ENCODE measurements at regions not wholly inside any gene's neighbourhood (a gene's known extent, or its start where the extent isn't known, plus 50 kb on each side); places are given as distances from the start of the nearest gene placed in this dataset.
"Not testable (repeated sequence)": the region's sequence is repeated elsewhere in the genome, so short reads cannot be mapped to it uniquely, and the experiment has no call there.

GRCh38 chr11:134592391-134592990 lies 180.4 kb upstream of the B3GAT1 start:
- no peak for DNase-seq (ENCODE audit: extremely low read depth, insufficient read length)
- Histone ChIP-seq H3K4me3 (replicated peaks; ENCODE audit: low read depth, low read length) (no peak overlapping the region), H3K36me3 (ENCODE audit: control insufficient read depth, insufficient read depth, low read length) (no peaks in the 10 kb centered on the region), H3K27me3 (replicated peaks; ENCODE audit: control insufficient read depth, insufficient read depth, low read length) (no peaks in the 10 kb centered on the region)
- peak; percentile 79 for TF ChIP-seq CTCF (IDR thresholded peaks at IDR 0.05; ENCODE audit: insufficient read depth, low read length, poor library complexity, severe bottlenecking)

- no peak for DNase-seq (ENCODE audit: extremely low read depth, insufficient read length)
- no peaks in the 10 kb centered on the region for H3K36me3 ChIP-seq (ENCODE audit: control insufficient read depth, insufficient read depth, low read length)
- H3K27me3 ChIP-seq (replicated peaks; ENCODE audit: control insufficient read depth, insufficient read depth, low read length): no peaks in the 10 kb centered on the region
- TF ChIP-seq CTCF (IDR thresholded peaks at IDR 0.05; ENCODE audit: insufficient read depth, low read length, poor library complexity, severe bottlenecking): no peak
- H3K4me3 ChIP-seq (replicated peaks; ENCODE audit: low read depth, low read length): no peak overlapping the region
These were observed 179.3 kb upstream of the B3GAT1 start for GRCh38 chr11:134591338-134591737.

- TF ChIP-seq CTCF (IDR thresholded peaks at IDR 0.05; ENCODE audit: insufficient read depth, low read length, poor library complexity, severe bottlenecking): no peak
- DNase-seq (ENCODE audit: extremely low read depth, insufficient read length): no peak
- Histone ChIP-seq H3K36me3 (ENCODE audit: control insufficient read depth, insufficient read depth, low read length) (no peaks in the 10 kb centered on the region), H3K4me3 (replicated peaks; ENCODE audit: low read depth, low read length) (no peak overlapping the region), H3K27me3 (replicated peaks; ENCODE audit: control insufficient read depth, insufficient read depth, low read length) (no peaks in the 10 kb centered on the region)
These were observed 177.1 kb upstream of the B3GAT1 start for GRCh38 chr11:134589129-134589528.

GRCh38 chr11:134588460-134589110 lies 176.5 kb upstream of the B3GAT1 start:
- H3K36me3 ChIP-seq (ENCODE audit: control insufficient read depth, insufficient read depth, low read length); H3K27me3 ChIP-seq (replicated peaks; ENCODE audit: control insufficient read depth, insufficient read depth, low read length); DNase-seq (ENCODE audit: extremely low read depth, insufficient read length); H3K4me3 ChIP-seq (replicated peaks; ENCODE audit: low read depth, low read length): not testable (repeated sequence)

- peaks cover 2% of the 10 kb centered on the region for H3K27me3 ChIP-seq (replicated peaks; ENCODE audit: control insufficient read depth, insufficient read depth, low read length)
- no peak for DNase-seq (ENCODE audit: extremely low read depth, insufficient read length)
- no peak for TF ChIP-seq CTCF (IDR thresholded peaks at IDR 0.05; ENCODE audit: insufficient read depth, low read length, poor library complexity, severe bottlenecking)
- no peaks in the 10 kb centered on the region for H3K36me3 ChIP-seq (ENCODE audit: control insufficient read depth, insufficient read depth, low read length)
- no peak overlapping the region for H3K4me3 ChIP-seq (replicated peaks; ENCODE audit: low read depth, low read length)
These were observed 175.3 kb upstream of the B3GAT1 start for GRCh38 chr11:134587345-134587744.

- peaks cover 2% of the 10 kb centered on the region for H3K27me3 ChIP-seq (replicated peaks; ENCODE audit: control insufficient read depth, insufficient read depth, low read length)
- DNase-seq (ENCODE audit: extremely low read depth, insufficient read length): no peak
- no peak for TF ChIP-seq CTCF (IDR thresholded peaks at IDR 0.05; ENCODE audit: insufficient read depth, low read length, poor library complexity, severe bottlenecking)
- no peak overlapping the region for H3K4me3 ChIP-seq (replicated peaks; ENCODE audit: low read depth, low read length)
- H3K36me3 ChIP-seq (ENCODE audit: control insufficient read depth, insufficient read depth, low read length): no peaks in the 10 kb centered on the region
These were observed 174.7 kb upstream of the B3GAT1 start for GRCh38 chr11:134586726-134587125.
